ENCODE measurements at regions not wholly inside any gene's neighbourhood (a gene's known extent, or its start where the extent isn't known, plus 50 kb on each side); places are given as distances from the start of the nearest gene placed in this dataset.

- no peak for DNase-seq (ENCODE audit: low read depth in 2 of 2)
These were observed 416.3 kb upstream of the USP24 start for GRCh38 chr1:55631509-55631908.

- no peak for DNase-seq (ENCODE audit: low read depth in 2 of 2)
These were observed 411.2 kb upstream of the USP24 start for GRCh38 chr1:55626326-55626725.

- no peak for DNase-seq (ENCODE audit: low read depth in 2 of 2)
These were observed 409.6 kb upstream of the USP24 start for GRCh38 chr1:55624766-55625165.

- DNase-seq (ENCODE audit: low read depth in 2 of 2) = no peak
These were observed 408.1 kb upstream of the USP24 start for GRCh38 chr1:55623311-55623710.

- DNase-seq (ENCODE audit: low read depth in 2 of 2) = no peak
These were observed 406.9 kb upstream of the USP24 start for GRCh38 chr1:55622074-55622473.

GRCh38 chr1:55618199-55618598 lies 403.0 kb upstream of the USP24 start:
- DNase-seq (ENCODE audit: low read depth in 2 of 2) = no peak

GRCh38 chr1:55617288-55617982 lies 402.3 kb upstream of the USP24 start:
- no peak for DNase-seq (ENCODE audit: low read depth in 2 of 2)

GRCh38 chr1:55612988-55613387 lies 397.8 kb upstream of the USP24 start:
- no peak for DNase-seq (ENCODE audit: low read depth in 2 of 2)

- no peak for DNase-seq (ENCODE audit: low read depth in 2 of 2)
These were observed 396.0 kb upstream of the USP24 start for GRCh38 chr1:55611123-55611522.

GRCh38 chr1:55610203-55610602 lies 395.0 kb upstream of the USP24 start:
- DNase-seq (ENCODE audit: low read depth in 2 of 2) = no peak

- no peak for DNase-seq (ENCODE audit: low read depth in 2 of 2)
These were observed 394.5 kb upstream of the USP24 start for GRCh38 chr1:55609630-55610029.

- DNase-seq (ENCODE audit: low read depth in 2 of 2) = no peak
These were observed 390.0 kb upstream of the USP24 start for GRCh38 chr1:55605155-55605554.

- no peak for DNase-seq (ENCODE audit: low read depth in 2 of 2)
These were observed 389.6 kb upstream of the USP24 start for GRCh38 chr1:55604749-55605148.

- DNase-seq (ENCODE audit: low read depth in 2 of 2) = no peak
These were observed 389.0 kb upstream of the USP24 start for GRCh38 chr1:55604179-55604578.

- no peak for DNase-seq (ENCODE audit: low read depth in 2 of 2)
These were observed 385.1 kb upstream of the USP24 start for GRCh38 chr1:55600242-55600641.

GRCh38 chr1:55597910-55598309 lies 382.7 kb upstream of the USP24 start:
- no peak for DNase-seq (ENCODE audit: low read depth in 2 of 2)

GRCh38 chr1:55594701-55595100 lies 379.5 kb upstream of the USP24 start:
- DNase-seq (ENCODE audit: low read depth in 2 of 2) = no peak

GRCh38 chr1:55593298-55593697 lies 378.1 kb upstream of the USP24 start:
- no peak for DNase-seq (ENCODE audit: low read depth in 2 of 2)

- no peak for DNase-seq (ENCODE audit: low read depth in 2 of 2)
These were observed 377.0 kb upstream of the USP24 start for GRCh38 chr1:55592122-55592521.

GRCh38 chr1:55589671-55590297 lies 374.6 kb upstream of the USP24 start:
- DNase-seq (ENCODE audit: low read depth in 2 of 2) = no peak

GRCh38 chr1:55588309-55588708 lies 373.1 kb upstream of the USP24 start:
- DNase-seq (ENCODE audit: low read depth in 2 of 2) = no peak

- DNase-seq (ENCODE audit: low read depth in 2 of 2) = no peak
These were observed 371.6 kb upstream of the USP24 start for GRCh38 chr1:55586771-55587170.

GRCh38 chr1:55585402-55585792 lies 370.2 kb upstream of the USP24 start:
- DNase-seq (ENCODE audit: low read depth in 2 of 2) = no peak
